SK-N-MC (cell line): ENCODE measurements at regions not wholly inside any gene's neighbourhood (a gene's known extent, or its start where the extent isn't known, plus 50 kb on each side); places are given as distances from the start of the nearest gene placed in this dataset.

Experiments used
- EZH2 ChIP-seq: fragments of 200-600 bp; sonication (generic); IDR thresholded peaks from one replicate; pipeline ENCODE4 v1.6.1; 2017; ENCODE audit warnings: antibody characterized with exemption
- POLR2AphosphoS5 ChIP-seq: IDR thresholded peaks from 2 replicates; pipeline ENCODE4 v1.6.1; 2012; ENCODE audit warnings: mild to moderate bottlenecking, low read depth, low read length, borderline replicate concordance

GRCh38 chr10:23804125-23804524 lies 365.2 kb downstream of the OTUD1 start:
- TF ChIP-seq POLR2AphosphoS5 (no peak), EZH2 (no peak)
